ENCODE measurements at regions not wholly inside any gene's neighbourhood (a gene's known extent, or its start where the extent isn't known, plus 50 kb on each side); places are given as distances from the start of the nearest gene placed in this dataset.

DNA sequence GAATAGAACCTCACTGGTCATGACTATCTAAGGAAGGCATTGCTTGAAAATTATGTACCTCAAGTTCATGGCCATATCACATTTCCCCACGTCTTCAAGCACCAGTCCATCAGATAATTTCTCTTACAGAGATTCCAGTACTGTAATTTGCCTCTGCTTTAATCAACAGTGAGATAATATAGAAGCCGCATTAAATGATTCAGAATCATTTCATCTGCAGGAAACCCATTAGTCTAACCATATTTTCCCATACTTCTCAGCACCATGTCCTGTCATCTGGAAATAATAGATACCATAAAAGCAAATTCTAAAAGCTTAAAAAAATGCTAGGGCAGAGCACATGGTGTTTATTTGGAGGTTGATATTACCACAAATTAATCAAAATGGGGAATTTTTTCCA is 310.3 kb upstream of the SLIT2 start:
- no peaks in the 10 kb centered on the region for H4K20me1 ChIP-seq (ENCODE audit: insufficient read depth)
- no peak for DNase-seq
- H3K4me3 ChIP-seq = no peak overlapping the region
- H3F3A ChIP-seq (ENCODE audit: insufficient read depth, low read depth) = no peaks in the 10 kb centered on the region
- H3K4me1 ChIP-seq (replicated peaks; ENCODE audit: insufficient read depth) = no peaks in the 10 kb centered on the region
- no peaks in the 10 kb centered on the region for H3K27me3 ChIP-seq (ENCODE audit: insufficient read depth, low read depth)
- TF ChIP-seq CTCF (conservative IDR thresholded peaks at IDR 0.05) = no peak
- no peak for TF ChIP-seq EZH2 (IDR thresholded peaks at IDR 0.05; ENCODE audit: low read depth)
- no peaks in the 10 kb centered on the region for H3K79me2 ChIP-seq (ENCODE audit: low read depth)
- H3K4me2 ChIP-seq = no peak overlapping the region
- no TSS peak for BruUV-seq (replicated peaks)
- no peaks in the 10 kb centered on the region for H3K9me3 ChIP-seq (ENCODE audit: insufficient read depth, low read depth)
- ChIA-PET CTCF (no interaction called here), POLR2A (ENCODE audit: unreplicated experiment) (no interaction called here)
- no peaks in the 10 kb centered on the region for H3K36me3 ChIP-seq (ENCODE audit: low read depth)
- H3K9me2 ChIP-seq (ENCODE audit: insufficient read depth) = no peaks in the 10 kb centered on the region
- no peak overlapping the region for H3K27ac ChIP-seq
- no peak overlapping the region for H2AFZ ChIP-seq
- intact Hi-C loops (cut with micrococcal nuclease; ENCODE audit: unreplicated experiment) = no loop called here

DNA sequence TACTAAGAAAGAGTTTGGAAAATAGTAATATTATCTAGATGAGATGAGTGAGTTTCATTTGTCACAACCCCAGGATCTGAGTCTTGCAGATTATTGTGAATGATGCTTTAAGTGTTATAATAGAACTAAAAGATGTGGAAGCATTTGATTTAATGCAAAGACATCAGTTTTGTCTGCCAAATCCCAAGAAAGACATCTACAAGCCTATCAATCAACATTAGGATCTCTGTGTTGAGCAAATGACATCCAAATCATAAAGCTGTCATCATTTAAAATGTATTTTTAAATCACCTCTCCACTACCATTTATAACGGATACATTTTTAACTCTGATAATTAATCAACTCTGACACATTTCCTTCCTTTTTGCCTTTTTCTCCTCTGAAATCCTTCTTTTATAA is 310.8 kb upstream of the SLIT2 start:
- H3K9me3 ChIP-seq (ENCODE audit: insufficient read depth, low read depth) = no peaks in the 10 kb centered on the region
- DNase-seq = no peak
- no peaks in the 10 kb centered on the region for H4K20me1 ChIP-seq (ENCODE audit: insufficient read depth)
- no peaks in the 10 kb centered on the region for H3K27me3 ChIP-seq (ENCODE audit: insufficient read depth, low read depth)
- no peaks in the 10 kb centered on the region for H3K36me3 ChIP-seq (ENCODE audit: low read depth)
- intact Hi-C loops (cut with micrococcal nuclease; ENCODE audit: unreplicated experiment) = no loop called here
- ChIA-PET POLR2A (ENCODE audit: unreplicated experiment) (no interaction called here), CTCF (no interaction called here)
- TF ChIP-seq CTCF (conservative IDR thresholded peaks at IDR 0.05) (no peak), EZH2 (IDR thresholded peaks at IDR 0.05; ENCODE audit: low read depth) (no peak)
- no peaks in the 10 kb centered on the region for H3F3A ChIP-seq (ENCODE audit: insufficient read depth, low read depth)
- H3K79me2 ChIP-seq (ENCODE audit: low read depth) = no peaks in the 10 kb centered on the region
- H3K4me2 ChIP-seq = no peak overlapping the region
- no peak overlapping the region for H3K4me3 ChIP-seq
- no TSS peak for BruUV-seq (replicated peaks)
- no peak overlapping the region for H3K27ac ChIP-seq
- no peaks in the 10 kb centered on the region for H3K4me1 ChIP-seq (replicated peaks; ENCODE audit: insufficient read depth)
- no peaks in the 10 kb centered on the region for H3K9me2 ChIP-seq (ENCODE audit: insufficient read depth)
- H2AFZ ChIP-seq = no peak overlapping the region

- Histone ChIP-seq H3K9me2 (ENCODE audit: insufficient read depth) (no peaks in the 10 kb centered on the region), H3K79me2 (ENCODE audit: low read depth) (no peaks in the 10 kb centered on the region), H3K27ac (no peak overlapping the region), H3K4me3 (no peak overlapping the region), H3K4me2 (no peak overlapping the region), H3F3A (ENCODE audit: insufficient read depth, low read depth) (no peaks in the 10 kb centered on the region), H4K20me1 (ENCODE audit: insufficient read depth) (no peaks in the 10 kb centered on the region), H3K4me1 (replicated peaks; ENCODE audit: insufficient read depth) (no peaks in the 10 kb centered on the region), H3K27me3 (ENCODE audit: insufficient read depth, low read depth) (no peaks in the 10 kb centered on the region), H2AFZ (no peak overlapping the region), H3K36me3 (ENCODE audit: low read depth) (no peaks in the 10 kb centered on the region), H3K9me3 (ENCODE audit: insufficient read depth, low read depth) (no peaks in the 10 kb centered on the region)
- no peak for DNase-seq
- CTCF ChIA-PET = no interaction called here
- no peak for TF ChIP-seq EZH2 (IDR thresholded peaks at IDR 0.05; ENCODE audit: low read depth)
- no peak for TF ChIP-seq CTCF (conservative IDR thresholded peaks at IDR 0.05)
- BruUV-seq (replicated peaks) = no TSS peak
- intact Hi-C loops (cut with micrococcal nuclease; ENCODE audit: unreplicated experiment) = no loop called here
- POLR2A ChIA-PET (ENCODE audit: unreplicated experiment) = no interaction called here
These were observed 315.2 kb upstream of the SLIT2 start for GRCh38 chr4:19936476-19936875.

Data from PC-9 (cell line).